H54 (cell line): ENCODE measurements at regions not wholly inside any gene's neighbourhood (a gene's known extent, or its start where the extent isn't known, plus 50 kb on each side); places are given as distances from the start of the nearest gene placed in this dataset.
A peak's percentile ranks its signal among the peaks of the same experiment; 100 is the strongest.

ENCODE experiments used
- DNase-seq: peaks from one replicate; pipeline ENCODE4 v3.0.0; 2011; ENCODE audit warnings: low spot score, mixed read lengths; ENCODE audit not compliant: insufficient read length
- FAIRE-seq: peaks from 3 replicates; lab custom pipeline; 2011; peaks lifted over from hg19 to GRCh38; lab: Jason Lieb, UNC
- POLR2A ChIP-seq: IDR thresholded peaks from 2 replicates; pipeline ENCODE4 v1.6.1; 2011; ENCODE audit warnings: low read depth, mild to moderate bottlenecking, low read length

- DNase-seq (no peak), FAIRE-seq (no peak)
- TF ChIP-seq POLR2A = no peak
Measured at GRCh38 chr20:11443382-11444119, 474.1 kb upstream of the BTBD3 start.

DNA sequence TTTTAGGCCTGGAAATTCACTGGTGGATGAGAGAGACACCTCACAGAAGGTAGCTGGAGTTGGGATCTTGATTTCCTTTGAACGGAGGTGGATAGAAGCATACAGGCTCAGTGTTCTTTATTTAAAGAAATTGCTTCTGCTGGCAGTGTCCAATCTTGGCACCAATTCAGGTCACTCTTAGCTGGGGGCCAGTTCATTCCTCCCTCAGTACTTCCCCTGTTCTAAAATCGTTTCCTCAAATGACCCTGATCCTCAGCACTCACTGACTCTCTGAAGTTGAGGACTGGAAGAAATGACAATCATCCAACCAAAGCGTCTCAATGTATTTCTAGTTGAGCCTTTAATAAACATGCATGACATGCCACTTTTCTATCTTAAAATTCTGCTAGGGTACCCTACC, 472.5 kb upstream of the BTBD3 start:
- DNase-seq (no peak), FAIRE-seq (no peak)
- no peak for TF ChIP-seq POLR2A

- DNase-seq = no peak
- no peak for TF ChIP-seq POLR2A
- FAIRE-seq = no peak
Measured at GRCh38 chr20:11445891-11446290, 471.8 kb upstream of the BTBD3 start.

GRCh38 chr20:11447371-11448100, 470.2 kb upstream of the BTBD3 start:
- FAIRE-seq (no peak), DNase-seq (no peak)
- TF ChIP-seq POLR2A = no peak

DNA sequence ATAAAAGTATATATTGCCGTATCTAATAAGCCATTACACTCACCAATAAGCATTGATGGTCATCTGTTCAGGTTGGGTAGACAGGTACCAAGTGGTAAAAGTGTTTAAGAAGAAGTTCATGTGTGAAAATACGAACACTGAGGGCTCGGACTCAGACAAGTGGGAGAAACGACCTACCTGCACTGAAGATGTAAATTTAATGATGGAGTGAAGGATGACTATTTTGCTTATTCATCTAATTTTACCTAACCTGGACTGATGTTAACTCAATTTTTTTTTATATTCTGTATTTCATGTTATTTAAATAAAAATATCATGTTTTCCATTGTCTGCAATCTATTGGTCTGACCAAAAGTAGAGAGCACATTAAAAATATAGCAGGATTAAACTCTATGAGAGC, 469.1 kb upstream of the BTBD3 start:
- no peak for TF ChIP-seq POLR2A
- no peak for FAIRE-seq
- DNase-seq = no peak

- DNase-seq (no peak), FAIRE-seq (no peak)
- no peak for TF ChIP-seq POLR2A
Measured at GRCh38 chr20:11451793-11452291, 465.9 kb upstream of the BTBD3 start.

DNA sequence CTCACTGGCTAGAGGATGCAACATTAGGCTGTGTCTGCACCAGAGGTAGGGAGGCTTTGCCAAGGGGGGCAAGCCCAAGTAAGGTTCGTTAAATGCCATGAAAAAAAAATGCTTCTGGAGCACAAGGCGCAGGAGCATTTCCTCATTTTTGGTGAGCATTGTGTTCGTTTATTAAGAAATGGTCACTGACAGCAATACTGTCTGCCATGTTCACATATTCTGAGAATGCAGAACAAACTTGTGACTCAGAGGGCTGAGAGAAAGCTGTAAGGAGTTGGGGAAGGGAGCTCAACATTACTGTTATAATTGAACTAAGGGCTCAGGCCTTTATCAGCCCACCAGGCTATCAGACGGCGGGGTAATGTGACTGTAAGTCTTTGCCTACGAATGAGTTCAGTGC, 465.4 kb upstream of the BTBD3 start:
- TF ChIP-seq POLR2A = no peak
- DNase-seq (no peak), FAIRE-seq (no peak)

DNA sequence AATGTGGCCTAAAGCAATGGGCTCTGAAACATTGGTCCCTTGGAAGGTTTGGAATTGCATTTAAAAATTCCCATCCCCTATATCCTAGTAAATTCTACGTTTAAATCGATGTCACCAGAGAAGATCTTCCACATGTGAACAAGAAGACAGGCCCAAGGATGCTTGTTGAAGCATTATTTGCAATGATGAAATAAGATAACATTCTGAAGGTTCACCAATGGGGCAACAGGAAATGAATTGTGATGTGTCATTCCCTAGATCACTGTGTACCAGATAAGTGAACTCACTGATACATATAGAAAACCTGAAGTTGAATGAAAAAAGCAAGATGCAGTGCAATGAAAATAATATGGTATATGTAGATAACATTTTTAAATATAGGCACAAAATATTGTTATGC, 464.3 kb upstream of the BTBD3 start:
- FAIRE-seq = no peak
- TF ChIP-seq POLR2A = no peak
- DNase-seq = no peak

GRCh38 chr20:11454966-11455799, 462.5 kb upstream of the BTBD3 start:
- TF ChIP-seq POLR2A = no peak
- DNase-seq = peak; percentile 15
- peak; percentile 27 for FAIRE-seq

DNA sequence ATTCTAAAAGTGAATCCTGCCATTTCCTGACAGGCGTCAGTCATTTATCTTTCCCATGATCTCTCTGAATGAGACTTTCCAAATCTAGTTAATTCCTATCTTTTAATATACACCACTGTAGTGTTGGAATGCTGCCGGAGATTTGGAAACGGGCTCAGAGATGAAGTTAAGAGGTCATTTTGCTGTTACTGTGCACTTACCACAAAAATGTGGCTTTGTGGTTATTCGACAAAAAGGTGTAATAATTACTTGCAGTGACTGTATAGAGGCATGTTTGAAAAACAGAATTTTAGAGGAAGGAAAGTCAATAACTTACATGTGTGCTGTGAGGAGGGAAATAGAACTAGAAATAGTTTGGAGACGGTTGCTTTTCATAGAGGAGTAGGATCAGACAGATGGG, 460.2 kb upstream of the BTBD3 start:
- FAIRE-seq (no peak), DNase-seq (no peak)
- TF ChIP-seq POLR2A = no peak

DNA sequence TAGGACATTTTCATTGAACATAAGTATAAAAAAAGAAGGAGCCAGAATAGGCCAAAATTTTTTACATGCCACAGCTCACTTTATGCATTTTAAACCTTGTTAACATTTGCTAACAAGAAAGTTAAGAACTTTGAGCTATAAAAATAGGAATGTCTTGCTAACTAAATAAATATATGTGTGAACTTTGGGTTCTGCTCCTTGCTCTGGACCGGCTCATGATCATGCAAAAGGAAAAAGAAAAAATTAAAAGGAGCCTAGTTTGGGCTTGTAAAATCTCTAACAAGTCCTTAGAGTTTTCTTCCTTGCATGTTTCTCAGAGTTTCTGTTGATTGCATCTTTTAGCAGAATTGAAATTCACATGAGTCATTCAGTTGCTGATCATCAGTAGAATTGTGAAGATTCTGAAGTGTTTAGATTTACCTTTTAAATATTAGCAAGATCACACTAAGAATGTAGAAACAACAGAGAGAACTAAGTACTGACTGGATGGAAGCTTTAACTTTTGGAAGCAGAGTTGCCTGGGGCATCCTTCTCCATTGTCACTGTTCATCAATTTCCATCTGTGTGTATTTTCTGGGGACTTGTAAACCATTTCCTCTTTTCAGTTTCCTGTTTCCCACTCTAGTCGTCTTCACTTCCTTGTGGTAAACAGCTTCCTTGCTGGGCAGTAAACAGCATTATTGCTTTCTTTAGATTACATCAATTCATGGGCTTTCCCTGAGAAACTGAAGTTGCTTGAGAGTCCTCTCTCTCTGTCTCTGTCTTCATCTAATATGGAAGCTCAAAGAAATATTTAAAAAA, 458.4 kb upstream of the BTBD3 start:
- no peak for DNase-seq
- TF ChIP-seq POLR2A = no peak
- FAIRE-seq = no peak

DNA sequence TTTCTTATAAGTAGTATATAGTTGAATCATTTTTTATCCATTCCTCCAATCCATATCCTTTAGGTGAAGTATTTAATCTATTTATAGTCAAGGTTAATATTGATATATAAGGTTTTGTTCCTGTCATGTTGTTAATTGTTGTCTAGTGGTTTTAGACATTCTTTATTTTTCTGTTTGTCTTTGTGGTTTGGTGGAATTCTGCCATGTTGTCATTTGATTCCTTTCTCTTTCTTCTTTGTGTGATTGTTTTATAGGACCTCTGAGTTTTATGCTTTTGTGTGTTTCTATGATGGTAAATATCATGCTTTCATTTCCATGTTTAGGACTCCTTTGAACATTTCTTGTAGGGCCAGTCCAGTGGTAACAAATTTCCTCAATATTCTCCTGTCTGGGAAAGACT, 450.3 kb upstream of the BTBD3 start:
- TF ChIP-seq POLR2A = no peak

GRCh38 chr20:11468880-11469279, 448.8 kb upstream of the BTBD3 start:
- FAIRE-seq = no peak
- DNase-seq = no peak
- no peak for TF ChIP-seq POLR2A

More for the DNA sequence above, 450.3 kb upstream of the BTBD3 start:
- DNase-seq (no peak), FAIRE-seq (no peak)
